HFF-Myc (cell line): ENCODE measurements at regions not wholly inside any gene's neighbourhood (a gene's known extent, or its start where the extent isn't known, plus 50 kb on each side); places are given as distances from the start of the nearest gene placed in this dataset.
"Not testable (repeated sequence)": the region's sequence is repeated elsewhere in the genome, so short reads cannot be mapped to it uniquely, and the experiment has no call there.

ENCODE experiments used
- DNase-seq: peaks from one replicate; pipeline ENCODE4 v3.0.0-alpha.2; 2011; ENCODE audit warnings: low read depth; ENCODE audit errors: extremely low read depth
- H3K4me3 ChIP-seq: replicated peaks from 2 replicates; pipeline ENCODE4 v1.5.1; 2011; ENCODE audit warnings: low read depth, mild to moderate bottlenecking, control low read depth, low read length
- TF ChIP-seq, protein P1 (sequence below): IDR thresholded peaks from 2 replicates; pipeline ENCODE4 v1.5.1; 2012; ENCODE audit warnings: mild to moderate bottlenecking, low read depth, low read length, control low read depth; ENCODE audit errors: missing control alignments

DNA sequence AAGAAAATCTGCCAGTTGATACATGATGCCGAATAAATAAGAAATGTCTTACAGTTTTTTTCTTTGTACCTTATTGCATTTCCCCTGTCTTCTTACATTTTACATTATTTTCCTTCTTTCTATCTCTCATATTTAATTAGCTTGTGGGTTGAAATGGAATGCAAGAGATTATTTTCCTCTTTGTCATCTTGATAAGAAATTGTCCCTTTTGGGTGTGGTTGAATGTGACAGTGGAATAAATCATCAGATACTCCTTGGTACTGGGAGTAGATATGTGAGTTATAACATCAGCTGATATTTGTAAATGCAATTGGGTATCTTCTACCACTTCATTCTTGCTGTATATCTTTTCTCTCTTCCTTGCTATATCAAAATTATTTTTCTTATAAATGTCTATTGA, 997.4 kb downstream of the RAPGEF2 start:
- H3K4me3 ChIP-seq, result no peak overlapping the region
- TF ChIP-seq, protein P1, sequence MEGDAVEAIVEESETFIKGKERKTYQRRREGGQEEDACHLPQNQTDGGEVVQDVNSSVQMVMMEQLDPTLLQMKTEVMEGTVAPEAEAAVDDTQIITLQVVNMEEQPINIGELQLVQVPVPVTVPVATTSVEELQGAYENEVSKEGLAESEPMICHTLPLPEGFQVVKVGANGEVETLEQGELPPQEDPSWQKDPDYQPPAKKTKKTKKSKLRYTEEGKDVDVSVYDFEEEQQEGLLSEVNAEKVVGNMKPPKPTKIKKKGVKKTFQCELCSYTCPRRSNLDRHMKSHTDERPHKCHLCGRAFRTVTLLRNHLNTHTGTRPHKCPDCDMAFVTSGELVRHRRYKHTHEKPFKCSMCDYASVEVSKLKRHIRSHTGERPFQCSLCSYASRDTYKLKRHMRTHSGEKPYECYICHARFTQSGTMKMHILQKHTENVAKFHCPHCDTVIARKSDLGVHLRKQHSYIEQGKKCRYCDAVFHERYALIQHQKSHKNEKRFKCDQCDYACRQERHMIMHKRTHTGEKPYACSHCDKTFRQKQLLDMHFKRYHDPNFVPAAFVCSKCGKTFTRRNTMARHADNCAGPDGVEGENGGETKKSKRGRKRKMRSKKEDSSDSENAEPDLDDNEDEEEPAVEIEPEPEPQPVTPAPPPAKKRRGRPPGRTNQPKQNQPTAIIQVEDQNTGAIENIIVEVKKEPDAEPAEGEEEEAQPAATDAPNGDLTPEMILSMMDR, result no peak
- no peak for DNase-seq

DNA sequence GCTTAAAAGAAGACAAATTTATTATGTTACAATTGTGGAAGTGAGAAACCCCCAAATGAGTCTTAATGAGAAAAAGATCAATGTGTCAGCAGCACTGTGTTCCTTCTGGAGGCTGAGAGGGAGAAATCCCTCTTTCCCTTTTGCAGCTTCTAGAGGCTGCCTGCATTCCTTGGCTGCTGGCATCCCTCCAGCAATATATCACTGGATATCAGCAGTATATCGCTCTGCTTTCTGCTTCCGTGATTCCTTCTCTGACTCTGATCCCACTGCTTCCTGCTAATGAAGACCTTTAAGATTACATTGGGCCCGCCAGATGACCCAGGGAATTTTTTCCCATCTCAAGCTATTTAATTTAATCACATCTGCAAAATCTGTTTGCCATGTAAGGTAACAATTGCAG, 1008.0 kb downstream of the RAPGEF2 start:
- DNase-seq, result no peak
- TF ChIP-seq, protein P1, result no peak
- no peak overlapping the region for H3K4me3 ChIP-seq

DNA sequence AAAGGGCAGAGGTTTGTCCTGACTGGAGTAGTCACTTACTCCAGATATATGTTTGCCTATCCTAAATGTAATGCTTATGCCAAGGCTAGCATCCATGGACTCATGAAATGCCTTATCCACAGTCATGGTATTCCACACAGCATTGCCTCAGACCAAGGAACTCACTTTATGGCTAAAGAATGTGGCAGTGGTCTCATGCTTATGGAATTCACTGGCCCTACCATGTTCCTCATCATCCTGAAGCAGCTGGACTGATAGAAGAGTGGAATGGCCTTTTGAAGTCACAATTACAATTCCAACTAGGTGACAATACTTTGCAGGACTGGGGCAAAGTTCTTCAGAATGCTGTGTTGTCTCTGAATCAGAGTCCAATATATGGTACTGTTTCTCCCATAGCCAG, 1014.8 kb downstream of the RAPGEF2 start:
- TF ChIP-seq, protein P1, result no peak
- DNase-seq, result no peak

DNA sequence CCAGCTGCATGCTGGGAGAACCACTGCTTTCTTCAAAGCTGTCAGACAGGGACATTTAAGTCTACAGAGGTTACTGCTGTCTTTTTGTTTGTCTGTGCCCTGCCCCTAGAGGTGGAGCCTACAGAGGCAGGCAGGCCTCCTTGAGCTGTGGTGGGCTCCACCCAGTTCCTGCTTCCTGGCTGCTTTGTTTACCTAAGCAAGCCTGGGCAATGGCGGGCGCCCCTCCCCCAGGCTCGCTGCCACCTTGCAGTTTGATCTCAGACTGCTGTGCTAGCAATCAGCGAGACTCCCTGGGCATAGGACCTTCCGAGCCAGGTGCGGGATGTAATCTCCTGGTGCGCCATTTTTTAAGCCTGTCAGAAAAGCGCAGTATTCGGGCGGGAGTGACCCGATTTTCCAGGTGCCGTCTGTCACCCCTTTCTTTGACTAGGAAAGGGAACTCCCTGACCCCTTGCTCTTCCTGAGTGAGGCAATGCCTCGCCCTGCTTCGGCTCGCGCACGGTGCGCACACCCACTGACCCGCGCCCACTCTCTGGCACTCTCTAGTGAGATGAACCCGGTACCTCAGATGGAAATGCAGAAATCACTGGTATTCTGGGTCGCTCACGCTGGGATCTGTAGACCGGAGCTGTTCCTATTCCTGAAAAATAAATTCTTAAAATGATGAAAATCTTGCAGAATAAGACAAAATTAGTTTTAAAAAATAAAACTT, 1022.9 kb downstream of the RAPGEF2 start:
- not testable (repeated sequence) for DNase-seq

More for the DNA sequence above, 1014.8 kb downstream of the RAPGEF2 start:
- H3K4me3 ChIP-seq, result no peak overlapping the region

DNA sequence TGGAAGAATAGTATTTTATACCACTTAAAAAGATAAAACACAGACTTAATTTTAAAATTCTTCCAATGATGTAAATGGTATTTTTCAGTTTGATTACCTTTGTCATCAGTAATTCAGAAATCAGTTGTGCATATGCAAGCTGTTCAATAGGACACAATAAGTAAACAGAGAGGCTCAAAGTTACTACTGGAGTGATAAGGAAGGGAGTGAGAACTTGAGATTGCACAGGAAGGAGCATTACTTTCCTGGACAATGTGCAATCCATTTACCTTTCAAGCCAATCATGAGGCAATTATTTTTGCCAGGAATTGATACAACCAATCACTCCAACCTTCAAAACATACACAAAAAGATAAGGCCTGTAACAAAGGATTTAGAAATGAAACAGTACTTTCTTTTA, 1024.3 kb downstream of the RAPGEF2 start:
- TF ChIP-seq, protein P1, result no peak
- DNase-seq, result no peak
- no peak overlapping the region for H3K4me3 ChIP-seq

More for the DNA sequence above, 1022.9 kb downstream of the RAPGEF2 start:
- H3K4me3 ChIP-seq, result not testable (repeated sequence)

DNA sequence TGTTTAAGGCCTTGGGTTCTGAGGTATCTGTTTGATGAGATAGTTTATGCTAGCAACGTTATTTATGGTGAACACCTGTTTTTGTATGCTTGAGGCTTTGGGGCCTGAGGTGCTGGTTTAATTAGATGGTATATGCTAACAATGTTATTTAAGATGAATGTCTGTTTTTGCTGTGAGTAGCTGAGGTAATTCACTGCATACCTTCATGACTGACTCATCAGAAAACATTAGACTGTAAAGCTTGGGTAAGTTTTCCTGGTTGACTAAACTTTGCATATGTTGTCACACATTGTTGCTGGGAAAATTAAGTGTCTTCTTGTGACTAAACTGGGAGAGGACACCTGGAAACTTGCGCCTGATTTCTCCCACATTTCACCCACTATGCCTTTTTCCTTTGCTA, 1026.6 kb downstream of the RAPGEF2 start:
- TF ChIP-seq, protein P1, result no peak
- no peak overlapping the region for H3K4me3 ChIP-seq
- no peak for DNase-seq

DNA sequence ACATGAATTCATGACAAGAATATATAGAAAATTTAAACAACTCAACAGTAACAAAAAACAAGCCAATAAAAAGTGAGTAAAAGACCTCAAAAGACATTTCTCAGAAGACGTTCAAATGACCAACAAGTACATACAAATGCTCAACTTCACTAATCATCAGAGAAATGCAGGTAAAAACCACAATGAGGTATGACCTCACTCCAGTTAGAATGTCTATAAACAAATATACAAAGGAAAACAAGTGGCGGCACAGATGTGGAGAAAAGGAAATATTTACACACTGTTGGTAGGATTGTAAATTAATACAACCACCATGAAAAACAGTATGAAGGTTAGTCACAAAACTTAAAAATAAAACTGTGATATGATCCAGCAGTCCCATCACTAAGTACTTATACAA, 1033.1 kb downstream of the RAPGEF2 start:
- TF ChIP-seq, protein P1, result no peak

More for the DNA sequence above, 1033.1 kb downstream of the RAPGEF2 start:
- H3K4me3 ChIP-seq, result no peak overlapping the region
- DNase-seq, result no peak
